HFFc6 (cell line): ENCODE measurements at regions not wholly inside any gene's neighbourhood (a gene's known extent, or its start where the extent isn't known, plus 50 kb on each side); places are given as distances from the start of the nearest gene placed in this dataset.

Source experiments
- DNase-seq: peaks from one replicate; pipeline ENCODE4 v3.0.0-alpha.2; 2018
- H3K27ac Mint-ChIP-seq: 2 replicates; pipeline ENCODE4 v1.8.0; 2020; ENCODE audit warnings: mild to moderate bottlenecking, mixed read lengths
- H3K27me3 Mint-ChIP-seq: 2 replicates; pipeline ENCODE4 v1.8.0; 2021; ENCODE audit warnings: mild to moderate bottlenecking, moderate library complexity, mixed read lengths; ENCODE audit not compliant: insufficient read depth
- H3K36me3 Mint-ChIP-seq: 2 replicates; pipeline ENCODE4 v1.8.0; 2021; ENCODE audit warnings: low read depth, mixed read lengths
- H3K4me1 Mint-ChIP-seq: 2 replicates; pipeline ENCODE4 v1.8.0; 2020; ENCODE audit warnings: low read depth, mixed read lengths
- H3K4me3 Mint-ChIP-seq: 2 replicates; pipeline ENCODE4 v1.8.0; 2020; ENCODE audit warnings: mild to moderate bottlenecking, moderate library complexity, mixed read lengths
- H3K9me3 Mint-ChIP-seq: 2 replicates; pipeline ENCODE4 v1.8.0; 2020; ENCODE audit warnings: mild to moderate bottlenecking, mixed read lengths
- TF ChIP-seq, protein P1 (sequence below): fragments of 200-600 bp; sonication (generic); IDR thresholded peaks from 2 replicates; pipeline ENCODE4 v1.5.0; 2021; ENCODE audit warnings: antibody characterized with exemption, mild to moderate bottlenecking

DNA sequence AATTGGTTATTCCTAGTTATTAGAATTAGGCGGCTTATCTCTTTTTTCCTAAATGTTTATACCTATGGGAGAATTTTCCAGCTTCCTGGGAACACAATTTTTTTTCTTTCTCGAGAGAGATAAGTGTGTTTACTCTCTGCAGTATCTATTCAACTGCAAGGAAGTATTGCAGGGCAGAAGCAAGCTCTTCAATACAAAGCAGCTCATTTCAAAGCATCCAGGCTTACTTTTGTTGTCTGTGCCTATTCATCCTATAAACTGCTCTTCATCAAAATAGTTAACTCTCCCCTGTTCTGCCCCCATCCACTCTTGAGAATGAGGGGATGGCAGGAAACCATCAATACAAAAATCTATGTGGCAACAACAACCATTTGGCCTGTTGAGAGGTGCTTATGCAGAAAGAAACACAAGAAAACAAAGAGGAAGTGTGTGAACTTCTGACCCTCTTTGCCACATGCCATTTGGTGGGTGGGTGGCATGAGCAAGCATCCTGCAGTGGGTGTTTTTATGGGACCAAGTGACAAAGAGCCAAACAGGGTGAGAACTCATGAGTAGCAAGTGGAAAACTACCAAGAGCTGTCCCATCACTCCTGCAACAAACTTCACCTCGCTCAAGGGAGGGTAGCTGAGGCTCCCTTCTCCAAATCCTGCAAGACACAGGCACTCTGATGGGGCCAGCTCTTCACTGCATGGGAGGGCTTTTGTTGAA, 50.6 kb upstream of the MRPS6 start:
- Mint-ChIP-seq H3K27ac (no peak overlapping the region), H3K9me3 (no peaks in the 10 kb centered on the region; the same call in 1 of the 2 replicates), H3K36me3 (no peaks in the 10 kb centered on the region), H3K4me1 (peaks cover 14% of the 10 kb centered on the region), H3K27me3 (no peaks in the 10 kb centered on the region), H3K4me3 (no peak overlapping the region)
- DNase-seq = no peak
- TF ChIP-seq, protein P1, sequence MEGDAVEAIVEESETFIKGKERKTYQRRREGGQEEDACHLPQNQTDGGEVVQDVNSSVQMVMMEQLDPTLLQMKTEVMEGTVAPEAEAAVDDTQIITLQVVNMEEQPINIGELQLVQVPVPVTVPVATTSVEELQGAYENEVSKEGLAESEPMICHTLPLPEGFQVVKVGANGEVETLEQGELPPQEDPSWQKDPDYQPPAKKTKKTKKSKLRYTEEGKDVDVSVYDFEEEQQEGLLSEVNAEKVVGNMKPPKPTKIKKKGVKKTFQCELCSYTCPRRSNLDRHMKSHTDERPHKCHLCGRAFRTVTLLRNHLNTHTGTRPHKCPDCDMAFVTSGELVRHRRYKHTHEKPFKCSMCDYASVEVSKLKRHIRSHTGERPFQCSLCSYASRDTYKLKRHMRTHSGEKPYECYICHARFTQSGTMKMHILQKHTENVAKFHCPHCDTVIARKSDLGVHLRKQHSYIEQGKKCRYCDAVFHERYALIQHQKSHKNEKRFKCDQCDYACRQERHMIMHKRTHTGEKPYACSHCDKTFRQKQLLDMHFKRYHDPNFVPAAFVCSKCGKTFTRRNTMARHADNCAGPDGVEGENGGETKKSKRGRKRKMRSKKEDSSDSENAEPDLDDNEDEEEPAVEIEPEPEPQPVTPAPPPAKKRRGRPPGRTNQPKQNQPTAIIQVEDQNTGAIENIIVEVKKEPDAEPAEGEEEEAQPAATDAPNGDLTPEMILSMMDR = no peak

- Mint-ChIP-seq H3K27me3 (no peaks in the 10 kb centered on the region; the same call in 1 of the 2 replicates), H3K9me3 (peaks cover 7% of the 10 kb centered on the region; the same call in 1 of the 2 replicates), H3K4me3 (no peak overlapping the region), H3K4me1 (peaks cover 11% of the 10 kb centered on the region; the same call in 1 of the 2 replicates), H3K36me3 (no peaks in the 10 kb centered on the region), H3K27ac (no peak overlapping the region)
- TF ChIP-seq, protein P1 = no peak
- no peak for DNase-seq
These were observed 51.7 kb upstream of the MRPS6 start for GRCh38 chr21:34021726-34022125.

GRCh38 chr21:34020983-34021553, 52.3 kb upstream of the MRPS6 start:
- H3K27ac Mint-ChIP-seq = no peak overlapping the region
- H3K9me3 Mint-ChIP-seq = peaks cover 9% of the 10 kb centered on the region; the same call in 1 of the 2 replicates
- DNase-seq = no peak
- peaks cover 11% of the 10 kb centered on the region; the same call in 1 of the 2 replicates for H3K4me1 Mint-ChIP-seq
- no peak overlapping the region for H3K4me3 Mint-ChIP-seq
- no peaks in the 10 kb centered on the region; the same call in 1 of the 2 replicates for H3K36me3 Mint-ChIP-seq
- no peaks in the 10 kb centered on the region; the same call in 1 of the 2 replicates for H3K27me3 Mint-ChIP-seq
- TF ChIP-seq, protein P1 = no peak

DNA sequence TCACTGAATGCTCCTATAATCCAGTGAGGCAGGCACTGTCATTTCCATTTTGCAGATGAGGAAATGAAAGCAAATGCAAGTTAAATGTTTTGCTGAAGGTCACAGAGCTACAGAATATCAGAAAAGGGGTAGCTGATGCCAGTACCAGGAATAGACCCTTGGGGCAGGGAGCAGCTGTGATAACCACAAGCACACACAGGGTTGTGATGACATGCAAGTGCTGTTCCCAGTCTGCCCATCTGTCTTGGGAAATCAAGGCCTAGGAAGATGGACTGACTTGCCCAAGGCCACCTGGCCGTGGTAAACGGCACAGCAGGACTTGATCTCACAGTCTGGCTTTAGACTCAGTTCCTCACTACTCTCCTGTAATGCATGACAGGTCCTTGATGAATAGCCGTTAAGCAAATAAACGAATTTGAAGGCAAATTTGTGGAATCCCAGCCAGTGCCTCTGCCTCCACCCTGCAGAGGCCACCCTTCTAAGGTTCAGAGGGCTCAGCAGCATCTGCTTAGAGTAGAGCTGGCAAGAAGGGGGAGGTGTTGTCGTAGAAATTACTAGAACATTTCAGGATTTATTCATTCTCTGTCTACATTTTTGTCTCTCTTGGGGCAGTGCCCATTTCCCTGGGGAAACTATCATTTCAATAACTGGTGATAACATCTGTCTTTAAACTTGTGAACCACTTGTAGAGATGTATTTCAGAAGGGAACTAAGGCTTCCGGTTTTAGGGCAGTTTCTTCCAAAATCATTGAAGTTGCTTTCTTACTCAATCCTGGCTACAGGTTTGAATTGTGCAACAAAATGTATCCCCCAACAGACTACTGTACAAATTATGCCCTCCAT, 53.2 kb upstream of the MRPS6 start:
- Mint-ChIP-seq H3K9me3 (peaks cover 18% of the 10 kb centered on the region), H3K27ac (no peak overlapping the region), H3K4me1 (peaks cover 11% of the 10 kb centered on the region; the same call in 1 of the 2 replicates), H3K4me3 (no peak overlapping the region), H3K27me3 (no peaks in the 10 kb centered on the region; the same call in 1 of the 2 replicates), H3K36me3 (peaks cover 8% of the 10 kb centered on the region; the same call in 1 of the 2 replicates)
- DNase-seq = no peak
- TF ChIP-seq, protein P1 = no peak; the same call in 1 of the 2 replicates

DNA sequence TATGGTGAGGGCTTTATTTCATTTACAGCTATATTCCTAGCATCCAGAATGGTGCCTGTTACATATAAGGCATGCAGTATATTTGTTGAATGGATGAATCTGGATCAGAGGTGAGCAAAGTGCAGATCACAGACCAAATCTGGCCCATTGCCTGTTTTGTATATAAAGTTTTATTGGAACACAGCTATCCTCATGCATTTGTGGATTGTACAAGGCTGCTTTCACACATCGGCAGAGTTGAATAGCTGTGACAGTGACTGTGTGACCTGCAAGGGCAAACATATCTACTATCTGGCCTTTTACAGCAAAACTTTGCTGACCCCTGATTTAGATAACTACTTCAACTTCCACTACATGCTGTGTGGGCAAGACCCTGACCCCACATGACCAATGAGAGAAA, 54.0 kb upstream of the MRPS6 start:
- DNase-seq = no peak
- no peak overlapping the region for H3K27ac Mint-ChIP-seq
- TF ChIP-seq, protein P1 = no peak

More for the DNA sequence above, 54.0 kb upstream of the MRPS6 start:
- Mint-ChIP-seq H3K9me3 (peaks cover 26% of the 10 kb centered on the region), H3K27me3 (no peaks in the 10 kb centered on the region; the same call in none of the 2 replicates), H3K36me3 (peaks cover 16% of the 10 kb centered on the region; the same call in 1 of the 2 replicates), H3K4me3 (no peak overlapping the region), H3K4me1 (peaks cover 11% of the 10 kb centered on the region; the same call in 1 of the 2 replicates)
